Central memory CD4-positive, alpha-beta T cell (primary cell): ENCODE measurements at regions not wholly inside any gene's neighbourhood (a gene's known extent, or its start where the extent isn't known, plus 50 kb on each side); places are given as distances from the start of the nearest gene placed in this dataset.
"Not testable (repeated sequence)": the region's sequence is repeated elsewhere in the genome, so short reads cannot be mapped to it uniquely, and the experiment has no call there.

Source experiments
- DNase-seq: peaks from one replicate; pipeline ENCODE4 v3.0.0; 2022

GRCh38 chr5:117682416-117682815 lies 1107.8 kb upstream of the SEMA6A start:
- DNase-seq = no peak

DNA sequence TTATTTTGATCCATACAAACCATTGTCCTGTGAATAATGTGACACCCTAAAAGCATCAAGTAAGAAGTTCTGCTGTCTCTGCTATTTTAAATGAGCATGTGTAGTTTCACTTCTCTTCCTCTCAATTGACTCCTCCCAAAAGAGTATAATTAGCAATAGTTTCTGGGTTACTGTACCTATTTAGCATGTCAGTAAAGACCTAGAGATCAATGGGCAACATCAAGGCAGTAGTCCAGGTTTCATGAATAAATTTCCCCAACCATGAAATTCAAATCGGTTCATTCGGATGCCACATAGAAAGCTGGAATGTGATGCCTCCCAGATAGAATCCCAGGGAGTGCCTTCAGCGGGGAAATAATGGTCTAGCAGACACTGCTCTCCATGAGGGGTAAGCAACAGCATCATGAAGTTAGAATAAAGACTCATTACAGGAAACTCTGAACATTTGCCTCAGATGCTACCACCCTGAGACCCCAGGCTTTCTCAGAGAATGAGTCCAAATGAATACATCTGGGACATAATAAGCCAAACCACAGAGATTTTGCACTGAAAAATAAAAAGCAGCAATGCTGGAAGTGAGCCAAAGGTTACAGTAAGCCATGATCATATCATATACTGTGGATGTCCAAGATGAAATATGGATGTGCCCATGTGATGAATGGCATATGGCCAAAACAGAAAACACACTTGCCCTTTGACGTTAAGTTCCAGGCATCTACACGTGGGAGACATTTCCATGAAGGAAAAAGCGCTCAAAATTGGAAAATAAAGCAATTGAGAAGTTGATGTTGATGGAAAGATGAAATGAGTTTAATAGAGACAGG lies 1107.0 kb upstream of the SEMA6A start:
- DNase-seq = no peak

- DNase-seq = no peak
Measured at GRCh38 chr5:117680426-117680825, 1105.8 kb upstream of the SEMA6A start.

GRCh38 chr5:117679046-117679445 lies 1104.4 kb upstream of the SEMA6A start:
- no peak for DNase-seq

DNA sequence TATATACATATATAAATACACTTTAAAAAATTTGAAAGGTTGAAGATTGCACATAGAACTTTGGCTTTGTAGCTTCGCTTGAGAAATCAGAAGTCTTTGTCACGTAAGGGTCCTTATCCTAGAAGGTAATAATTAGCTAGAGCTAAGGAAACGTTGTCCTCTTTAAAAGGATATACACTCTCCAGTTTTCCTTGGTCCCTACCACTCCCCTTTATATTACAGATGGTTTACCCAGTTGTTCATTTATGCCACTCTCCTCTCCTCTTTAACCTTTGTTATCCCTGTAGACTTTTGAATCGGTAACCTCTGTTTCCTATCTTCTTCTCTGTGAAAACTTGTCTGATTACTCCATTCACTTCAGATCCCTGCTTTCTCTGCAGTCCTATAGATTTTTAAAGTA lies 1101.0 kb upstream of the SEMA6A start:
- DNase-seq = no peak

DNA sequence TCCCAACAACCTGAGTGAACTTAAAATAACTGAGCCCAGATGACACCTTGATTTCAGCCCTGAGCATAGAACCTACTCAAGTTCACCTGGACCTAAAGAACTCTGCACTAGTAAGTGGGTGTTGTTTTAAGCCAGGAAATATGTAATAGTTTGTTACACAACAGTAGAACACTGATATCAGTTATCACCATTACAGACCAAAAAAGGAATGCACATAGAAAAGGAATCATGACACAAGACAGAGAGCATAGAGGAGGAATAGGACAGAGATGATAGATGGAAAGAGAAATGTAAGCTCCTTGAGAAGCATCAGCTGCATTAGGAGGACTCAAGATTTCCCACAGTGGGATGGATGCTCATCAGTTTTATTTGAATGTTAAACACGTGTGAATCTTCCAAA lies 1096.9 kb upstream of the SEMA6A start:
- no peak for DNase-seq

DNA sequence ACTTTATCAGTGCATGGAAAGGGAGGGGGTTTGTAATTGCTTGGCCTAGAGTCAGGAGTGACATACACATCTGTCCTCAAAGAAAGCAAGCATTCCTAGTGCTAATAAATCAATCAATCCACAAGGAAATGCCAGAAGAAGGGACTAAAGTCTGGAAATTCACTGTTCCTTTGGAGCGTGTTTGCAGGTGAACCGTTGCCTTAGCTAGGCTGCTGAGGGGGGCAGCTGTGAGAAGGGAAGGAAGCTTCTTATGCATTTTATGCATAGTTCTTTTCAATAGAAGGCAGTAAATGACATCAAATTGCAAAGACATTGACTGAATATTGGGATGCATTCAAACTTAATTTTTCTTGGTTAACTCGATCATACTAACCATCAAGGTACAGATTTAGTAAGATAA lies 1092.5 kb upstream of the SEMA6A start:
- no peak for DNase-seq

GRCh38 chr5:117665121-117665520 lies 1090.5 kb upstream of the SEMA6A start:
- DNase-seq = no peak

- DNase-seq = no peak
Measured at GRCh38 chr5:117662361-117662760, 1087.7 kb upstream of the SEMA6A start.

- DNase-seq = no peak
Measured at GRCh38 chr5:117657541-117657940, 1082.9 kb upstream of the SEMA6A start.

- DNase-seq = no peak
Measured at GRCh38 chr5:117652958-117653280, 1078.3 kb upstream of the SEMA6A start.

DNA sequence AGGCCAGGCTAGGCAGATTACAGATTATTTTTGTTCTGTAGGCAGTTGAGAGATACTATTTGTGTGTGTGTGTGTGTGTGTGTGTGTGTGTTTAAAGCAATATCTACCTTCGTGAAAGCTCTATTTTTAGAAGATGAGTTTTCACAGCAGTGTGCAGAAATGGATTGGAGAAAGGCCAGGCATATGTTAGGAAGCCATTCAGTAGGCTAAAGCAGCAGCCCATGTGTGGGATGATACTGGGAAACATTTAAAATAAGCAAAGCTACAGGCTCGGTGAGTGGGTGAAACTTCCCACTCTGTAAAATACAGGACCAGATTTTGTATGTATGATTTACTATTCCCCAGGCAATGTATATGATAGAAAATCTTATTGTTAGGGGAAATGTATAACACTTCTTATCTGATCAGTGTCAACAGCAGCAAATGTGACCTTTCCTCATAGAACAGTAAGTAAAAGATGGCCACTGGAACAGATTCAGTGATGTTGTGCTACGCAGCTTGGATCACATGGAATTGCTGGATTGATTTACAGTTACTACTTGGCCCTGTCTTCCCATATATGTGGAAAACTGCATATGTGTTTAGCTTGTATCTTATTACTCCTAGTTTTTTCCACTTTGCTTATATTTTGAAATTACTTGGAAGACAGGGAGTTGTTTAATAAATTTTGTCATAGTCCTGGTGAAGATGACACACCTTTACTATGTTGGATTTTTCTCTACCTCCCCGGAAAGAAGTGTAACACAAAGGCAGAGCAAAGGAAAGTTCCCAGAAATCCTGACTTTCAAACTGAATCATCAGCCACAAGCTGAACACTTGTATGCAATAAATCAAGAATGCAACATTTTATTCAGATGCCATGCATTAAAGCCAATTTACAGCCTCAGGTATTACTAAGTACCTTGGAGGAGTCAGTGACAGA lies 1077.7 kb upstream of the SEMA6A start:
- no peak for DNase-seq

GRCh38 chr5:117649821-117650220 lies 1075.2 kb upstream of the SEMA6A start:
- no peak for DNase-seq

DNA sequence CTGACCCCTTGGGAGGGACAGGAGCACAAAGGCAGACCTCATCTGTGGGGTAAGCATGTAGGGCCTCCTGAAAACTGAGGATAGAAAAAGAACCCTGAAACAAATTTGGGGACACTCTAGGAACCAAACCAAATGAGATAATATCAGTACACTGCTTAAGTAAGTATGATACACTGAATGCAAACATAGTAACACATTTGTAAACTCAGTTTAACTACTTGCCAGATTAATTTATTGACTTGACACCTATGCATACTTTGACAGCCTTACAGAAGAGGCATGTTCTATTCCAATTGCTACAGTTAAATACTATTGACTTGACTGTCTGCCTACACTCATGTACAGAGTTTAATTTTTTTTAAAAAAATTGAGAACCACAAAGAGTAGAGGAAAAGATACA lies 1070.8 kb upstream of the SEMA6A start:
- DNase-seq = no peak

GRCh38 chr5:117638581-117638980 lies 1064.0 kb upstream of the SEMA6A start:
- DNase-seq = no peak

- DNase-seq = no peak
Measured at GRCh38 chr5:117633093-117633492, 1058.5 kb upstream of the SEMA6A start.

GRCh38 chr5:117624201-117624600 lies 1049.6 kb upstream of the SEMA6A start:
- no peak for DNase-seq

GRCh38 chr5:117623042-117623805 lies 1048.6 kb upstream of the SEMA6A start:
- DNase-seq = no peak

DNA sequence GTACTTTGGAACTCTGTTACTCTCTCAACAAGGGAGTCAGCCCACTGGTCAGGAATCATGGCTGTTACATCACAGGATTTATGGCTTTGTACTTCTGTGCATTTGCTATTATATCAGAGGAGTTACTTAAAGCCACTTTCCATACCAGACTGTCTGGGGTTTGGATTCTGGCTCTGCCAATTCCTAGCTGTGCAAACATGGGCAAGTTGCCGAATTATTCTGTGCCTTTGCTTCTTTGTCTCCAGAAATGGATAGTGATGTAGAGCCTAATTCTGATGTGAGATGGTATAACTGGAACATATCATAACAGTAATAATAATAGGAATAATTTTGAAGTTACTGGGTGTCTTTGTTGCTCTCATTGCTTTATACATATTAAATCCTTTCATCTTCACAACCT lies 1047.3 kb upstream of the SEMA6A start:
- no peak for DNase-seq

- DNase-seq = no peak
Measured at GRCh38 chr5:117615226-117615625, 1040.6 kb upstream of the SEMA6A start.

DNA sequence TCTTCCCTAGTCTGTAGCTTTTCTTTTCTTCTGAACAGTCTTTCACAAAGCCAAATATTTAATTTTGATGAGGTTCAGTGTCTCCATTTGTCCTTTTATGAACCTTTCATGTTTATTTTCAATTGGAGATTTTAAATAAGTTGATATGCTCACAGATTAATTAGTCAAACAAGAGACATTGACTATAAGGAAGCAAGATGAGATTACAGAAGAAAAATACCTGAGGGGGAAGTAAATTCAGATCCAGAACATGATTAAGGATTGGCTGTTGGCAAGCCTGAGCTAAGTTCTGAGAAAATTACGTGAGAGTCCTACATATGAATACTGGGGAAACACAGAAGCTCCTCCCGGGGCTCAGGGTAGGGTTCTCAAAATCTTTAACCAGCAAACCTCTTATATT lies 1039.8 kb upstream of the SEMA6A start:
- no peak for DNase-seq

GRCh38 chr5:117604845-117605244 lies 1030.2 kb upstream of the SEMA6A start:
- DNase-seq = no peak

DNA sequence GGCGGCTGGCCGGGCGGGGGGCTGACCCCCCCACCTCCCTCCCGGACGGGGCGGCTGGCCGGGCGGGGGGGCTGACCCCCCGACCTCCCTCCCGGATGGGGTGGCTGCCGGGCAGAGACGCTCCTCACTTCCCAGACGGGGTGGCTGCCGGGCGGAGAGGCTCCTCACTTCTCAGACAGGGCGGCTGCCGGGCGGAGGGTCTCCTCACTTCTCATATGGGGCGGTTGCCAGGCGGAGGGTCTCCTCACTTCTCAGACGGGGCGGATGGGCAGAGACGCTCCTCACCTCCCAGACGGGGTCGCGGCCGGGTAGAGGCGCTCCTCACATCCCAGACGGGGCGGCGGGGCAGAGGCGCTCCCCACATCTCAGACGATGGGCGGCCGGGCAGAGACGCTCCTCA lies 1025.2 kb upstream of the SEMA6A start:
- DNase-seq = not testable (repeated sequence)
